WI38 (cell line): ENCODE measurements at regions not wholly inside any gene's neighbourhood (a gene's known extent, or its start where the extent isn't known, plus 50 kb on each side); places are given as distances from the start of the nearest gene placed in this dataset.
"Not testable (repeated sequence)": the region's sequence is repeated elsewhere in the genome, so short reads cannot be mapped to it uniquely, and the experiment has no call there.

ENCODE experiments used
- H3K4me3 ChIP-seq: 2 replicates; pipeline ENCODE4 v1.5.1; 2011; ENCODE audit warnings: low read depth, mild to moderate bottlenecking, control low read depth, low read length
- TF ChIP-seq, protein P1 (sequence below): IDR thresholded peaks from 2 replicates; pipeline ENCODE4 v1.5.1; 2012; ENCODE audit warnings: low read depth, mild to moderate bottlenecking, control low read depth, low read length

DNA sequence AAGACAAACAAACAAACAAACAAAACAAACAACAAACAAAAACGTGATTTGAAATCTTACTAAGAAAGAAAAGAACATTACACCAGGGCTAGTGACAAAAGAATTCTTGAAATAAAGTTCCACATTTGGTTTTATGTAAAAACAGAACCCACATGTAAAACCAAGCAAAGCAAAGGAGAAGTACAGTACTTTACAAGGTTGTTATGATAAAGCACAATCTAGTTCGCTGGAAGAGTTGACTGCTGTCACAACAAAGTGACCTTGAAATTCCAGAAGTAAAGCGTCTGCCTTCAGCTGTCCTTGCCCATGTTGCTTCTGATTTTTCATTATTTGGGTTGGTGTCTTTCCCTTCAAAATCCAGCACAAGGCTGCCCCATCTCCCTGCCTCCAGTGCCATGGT, 94.8 kb upstream of the CYRIA start:
- H3K4me3 ChIP-seq = no peak overlapping the region
- TF ChIP-seq, protein P1, sequence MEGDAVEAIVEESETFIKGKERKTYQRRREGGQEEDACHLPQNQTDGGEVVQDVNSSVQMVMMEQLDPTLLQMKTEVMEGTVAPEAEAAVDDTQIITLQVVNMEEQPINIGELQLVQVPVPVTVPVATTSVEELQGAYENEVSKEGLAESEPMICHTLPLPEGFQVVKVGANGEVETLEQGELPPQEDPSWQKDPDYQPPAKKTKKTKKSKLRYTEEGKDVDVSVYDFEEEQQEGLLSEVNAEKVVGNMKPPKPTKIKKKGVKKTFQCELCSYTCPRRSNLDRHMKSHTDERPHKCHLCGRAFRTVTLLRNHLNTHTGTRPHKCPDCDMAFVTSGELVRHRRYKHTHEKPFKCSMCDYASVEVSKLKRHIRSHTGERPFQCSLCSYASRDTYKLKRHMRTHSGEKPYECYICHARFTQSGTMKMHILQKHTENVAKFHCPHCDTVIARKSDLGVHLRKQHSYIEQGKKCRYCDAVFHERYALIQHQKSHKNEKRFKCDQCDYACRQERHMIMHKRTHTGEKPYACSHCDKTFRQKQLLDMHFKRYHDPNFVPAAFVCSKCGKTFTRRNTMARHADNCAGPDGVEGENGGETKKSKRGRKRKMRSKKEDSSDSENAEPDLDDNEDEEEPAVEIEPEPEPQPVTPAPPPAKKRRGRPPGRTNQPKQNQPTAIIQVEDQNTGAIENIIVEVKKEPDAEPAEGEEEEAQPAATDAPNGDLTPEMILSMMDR = no peak

DNA sequence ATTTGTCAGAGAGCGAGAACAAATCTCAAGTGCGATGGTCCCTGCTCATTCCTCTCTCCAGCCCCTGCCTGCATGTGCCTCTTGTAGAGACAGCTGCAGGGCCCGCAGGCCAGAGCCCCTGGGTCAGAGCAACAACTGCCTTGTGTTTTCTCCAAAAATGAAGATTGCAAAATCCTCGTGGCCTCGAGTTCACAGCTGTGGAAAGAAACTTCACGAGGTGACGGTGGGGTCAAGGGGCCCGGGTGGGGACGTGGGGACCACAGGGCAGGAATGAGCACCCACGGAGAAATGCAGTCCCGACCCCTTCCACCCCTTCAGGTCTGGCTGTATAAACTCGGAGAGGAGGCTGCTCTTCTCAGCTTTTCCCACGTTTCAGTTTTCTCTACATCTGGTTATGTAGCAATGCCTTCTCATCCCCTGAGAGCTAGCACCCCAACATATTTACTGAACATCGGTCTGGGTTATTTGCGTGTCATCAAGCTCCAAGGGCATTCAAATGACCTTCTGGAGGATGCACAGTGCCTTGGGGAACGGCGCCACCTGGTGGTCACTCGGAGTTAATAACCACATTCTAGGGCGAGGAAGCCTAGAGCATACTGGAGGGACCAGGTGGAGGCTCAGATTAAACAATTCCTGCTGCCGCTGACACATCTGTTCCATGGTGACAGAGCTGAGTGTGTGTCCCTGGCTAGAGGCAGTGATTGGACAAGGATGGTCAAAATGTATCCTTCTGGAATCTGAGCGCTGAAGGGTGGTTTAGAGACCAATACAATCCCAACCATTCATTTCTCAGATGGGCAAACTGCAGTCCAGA, 91.4 kb upstream of the CYRIA start:
- no peak overlapping the region for H3K4me3 ChIP-seq
- TF ChIP-seq, protein P1 = peak; percentile 41

DNA sequence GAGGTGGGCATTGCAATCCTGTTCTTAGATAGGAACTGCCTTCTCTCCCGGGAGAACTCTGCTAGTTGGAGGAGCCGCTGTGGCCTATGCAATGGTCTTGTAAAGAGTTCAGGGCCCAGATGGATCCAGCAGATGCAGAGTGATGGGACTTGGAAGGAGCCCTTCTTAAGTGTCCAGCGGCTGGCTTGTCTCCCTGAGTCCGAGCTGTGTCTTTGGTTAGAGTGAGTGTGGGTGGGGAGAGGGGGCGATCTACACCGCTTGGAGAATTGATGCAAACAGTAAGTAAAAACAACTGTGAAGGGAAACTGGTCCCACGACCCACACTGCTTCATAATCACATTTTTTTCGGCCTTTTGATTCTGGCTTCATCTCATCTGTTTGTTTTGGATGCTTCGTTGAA, 89.8 kb upstream of the CYRIA start:
- H3K4me3 ChIP-seq = no peak overlapping the region
- TF ChIP-seq, protein P1 = no peak

DNA sequence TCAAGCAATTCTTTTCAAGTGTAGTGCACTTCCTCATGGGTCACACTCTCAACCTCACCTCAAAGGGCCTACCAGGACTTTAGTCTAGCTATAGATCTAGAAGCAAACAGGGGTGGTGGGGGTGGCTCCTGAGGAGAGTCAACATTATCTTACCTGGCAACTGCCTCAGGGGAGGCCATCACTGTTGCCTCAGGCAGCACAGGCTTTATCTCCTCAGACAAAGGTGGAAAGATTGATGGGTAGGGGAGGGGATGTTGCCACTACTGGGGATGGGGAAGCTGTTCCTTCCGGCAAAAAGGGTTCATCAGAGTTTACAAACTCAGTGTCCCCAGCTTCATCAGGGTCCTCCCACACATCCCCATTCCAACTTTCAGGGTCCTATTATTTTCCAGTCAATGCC, 87.4 kb upstream of the CYRIA start:
- H3K4me3 ChIP-seq = not testable (repeated sequence)

DNA sequence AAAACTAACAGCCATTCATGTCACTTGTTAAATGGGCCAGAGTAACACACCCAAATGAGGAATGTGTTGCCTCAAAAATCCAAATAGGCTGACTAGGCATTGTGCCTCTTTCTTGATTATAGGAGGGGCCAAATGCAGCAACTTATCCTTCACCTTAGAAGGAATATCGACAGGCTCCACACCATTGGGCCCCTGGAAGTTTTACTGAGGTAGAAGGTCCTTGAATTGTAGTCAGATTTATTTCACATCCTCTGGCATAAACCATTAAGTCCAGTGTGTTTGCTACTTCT, 85.2 kb upstream of the CYRIA start:
- not testable (repeated sequence) for H3K4me3 ChIP-seq

DNA sequence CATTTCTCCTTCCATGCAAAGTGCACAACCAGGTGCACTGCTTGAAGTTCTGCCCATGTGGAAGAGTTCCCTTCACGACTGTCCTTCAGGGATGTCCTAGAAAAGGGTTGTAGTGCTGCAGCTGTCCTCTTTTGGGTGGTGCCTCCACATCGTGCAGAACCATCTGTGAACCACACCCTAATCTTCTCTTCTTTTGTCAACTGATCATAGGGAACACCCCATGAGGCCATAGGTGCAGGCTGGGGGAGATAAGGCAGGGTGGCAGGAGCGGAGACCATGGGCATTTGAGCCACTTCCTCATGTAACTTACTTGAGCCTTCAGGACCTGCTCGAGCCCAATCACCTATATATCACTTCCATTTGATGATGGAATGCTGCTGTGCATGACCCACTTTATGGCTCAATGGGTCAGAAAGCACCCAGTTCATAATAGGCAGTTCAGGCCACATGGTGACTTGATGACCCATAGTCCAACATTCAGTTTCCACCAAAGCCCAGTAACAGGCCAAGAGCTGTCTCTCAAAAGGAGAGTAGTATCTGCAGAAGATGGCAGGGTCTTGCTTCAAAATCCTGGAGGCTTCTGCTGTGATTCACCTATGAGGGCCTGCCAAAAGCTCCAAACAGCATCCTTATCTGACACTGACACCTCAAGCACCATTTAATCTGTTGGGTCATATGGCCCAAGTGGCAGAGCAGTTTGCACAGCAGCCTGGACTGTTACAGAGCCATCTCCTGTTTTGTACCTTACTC, 84.7 kb upstream of the CYRIA start:
- TF ChIP-seq, protein P1 = no peak

DNA sequence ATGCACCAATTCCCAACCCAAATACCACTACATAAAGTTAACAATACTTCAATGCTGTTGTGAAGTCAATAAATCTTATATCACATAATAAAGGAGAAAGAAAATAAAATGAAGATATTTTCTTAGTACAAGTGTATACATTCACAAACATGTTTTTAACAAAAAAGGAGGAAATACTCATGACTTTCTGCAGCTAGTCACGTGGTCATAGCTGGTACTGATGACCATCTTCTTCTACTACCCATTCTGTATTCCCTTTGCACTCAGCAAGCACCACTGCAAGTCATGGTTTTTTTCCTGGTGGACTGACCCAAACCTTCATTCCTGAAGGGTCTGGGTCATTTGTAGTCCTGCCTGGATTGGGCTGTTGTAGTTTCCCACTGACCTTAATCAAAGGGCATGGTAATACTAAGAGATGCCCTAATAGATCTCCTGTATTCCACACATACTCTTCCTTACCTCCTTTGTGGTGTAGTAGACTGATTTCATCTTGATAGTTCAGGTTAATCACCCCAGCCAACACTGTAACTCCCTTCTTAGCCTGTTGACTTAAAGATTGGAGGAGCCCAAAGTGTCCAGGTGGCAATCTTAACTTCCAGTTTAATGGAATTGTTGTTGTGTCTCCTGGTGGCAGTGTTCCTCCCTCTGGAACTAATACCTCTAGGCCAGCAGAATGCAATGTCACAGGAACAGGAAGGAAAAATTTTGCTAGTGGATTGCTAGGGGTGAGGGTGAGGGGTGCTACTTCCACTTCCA, 83.1 kb upstream of the CYRIA start:
- H3K4me3 ChIP-seq = not testable (repeated sequence)

More for the DNA sequence above, 84.7 kb upstream of the CYRIA start:
- no peak overlapping the region for H3K4me3 ChIP-seq

DNA sequence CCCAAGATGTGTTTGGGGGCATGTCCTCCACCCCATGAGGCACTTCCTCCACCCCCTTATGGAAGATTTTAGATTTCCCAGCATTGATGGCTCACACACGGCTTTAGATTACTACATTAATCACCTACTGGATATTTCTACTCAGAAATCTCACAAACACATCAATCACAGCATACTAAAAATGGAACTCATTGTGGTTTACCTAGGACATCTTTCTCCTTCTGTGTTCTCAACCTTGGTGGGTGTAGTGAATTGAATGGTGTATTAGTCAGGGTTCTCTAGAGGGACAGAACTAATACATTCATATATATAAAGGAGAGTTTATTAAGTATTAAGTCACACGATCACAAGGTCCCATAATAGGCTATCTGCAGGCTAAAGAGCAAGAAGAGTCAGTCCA, 82.1 kb upstream of the CYRIA start:
- TF ChIP-seq, protein P1 = no peak
- no peak overlapping the region for H3K4me3 ChIP-seq
